PFSK-1 (cell line): ENCODE measurements at regions not wholly inside any gene's neighbourhood (a gene's known extent, or its start where the extent isn't known, plus 50 kb on each side); places are given as distances from the start of the nearest gene placed in this dataset.

Experiments used
- POLR2AphosphoS5 ChIP-seq: IDR thresholded peaks from 2 replicates; pipeline ENCODE4 v1.6.1; 2012; ENCODE audit warnings: low read depth, mild to moderate bottlenecking, control low read depth, low read length, moderate library complexity
- SIN3A ChIP-seq: IDR thresholded peaks from 2 replicates; pipeline ENCODE4 v1.6.1; 2012; ENCODE audit warnings: mild to moderate bottlenecking, low read length, moderate library complexity, borderline replicate concordance; ENCODE audit not compliant: insufficient read depth
- TAF1 ChIP-seq: IDR thresholded peaks from 2 replicates; pipeline ENCODE4 v1.6.1; 2012; ENCODE audit warnings: low read length, control low read depth, borderline replicate concordance; ENCODE audit not compliant: insufficient read depth
- TF ChIP-seq, protein P1 (sequence below), 2 experiments: IDR thresholded peaks; 2 replicates each; pipeline versions ENCODE4 v1.6.1 to v1.8.0; 2011 to 2012; ENCODE audit warnings: low read depth in 2 of 2, low read length in 2 of 2, control low read depth in 1 of 2, inconsistent platforms in 1 of 2, mild to moderate bottlenecking in 1 of 2, moderate library complexity in 1 of 2; ENCODE audit not compliant: insufficient read depth in 1 of 2

DNA sequence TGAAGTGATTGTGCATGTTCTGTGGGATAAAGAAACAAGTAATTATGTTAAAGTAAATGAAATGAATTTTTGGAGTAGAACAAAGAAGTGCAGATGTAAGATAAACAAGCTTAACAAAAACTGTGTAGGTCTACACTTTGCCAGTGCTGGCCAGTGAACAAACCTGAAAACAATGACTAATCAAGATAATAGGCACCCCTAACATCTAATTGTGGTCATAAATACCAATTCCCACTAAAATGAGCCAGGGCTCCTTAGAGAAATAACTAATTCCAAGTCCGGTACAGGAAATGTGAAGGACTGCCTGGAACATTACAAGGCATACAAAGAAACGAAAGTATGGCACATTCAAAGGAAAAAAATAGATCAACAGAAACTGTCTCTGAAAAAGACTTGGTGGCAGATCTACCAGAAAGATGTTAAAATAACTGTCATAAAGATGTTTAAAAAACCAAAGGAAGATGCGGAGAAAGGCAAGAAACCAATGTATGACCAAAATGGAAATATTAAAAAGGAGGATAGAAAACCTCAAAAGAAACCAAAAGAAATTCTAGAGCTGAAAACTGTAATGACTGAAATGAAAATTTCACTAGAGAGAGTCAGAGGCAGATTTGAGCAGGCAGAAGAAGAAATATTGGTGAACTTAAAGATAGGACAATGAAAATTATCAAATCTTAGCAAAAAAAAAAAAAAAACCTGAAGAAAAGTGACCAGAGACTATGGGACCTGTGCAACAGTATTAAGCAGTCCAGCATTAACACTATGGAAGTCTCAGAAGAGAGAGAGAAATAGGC, 94.7 kb upstream of the SLC66A3 start:
- TF ChIP-seq, protein P1, sequence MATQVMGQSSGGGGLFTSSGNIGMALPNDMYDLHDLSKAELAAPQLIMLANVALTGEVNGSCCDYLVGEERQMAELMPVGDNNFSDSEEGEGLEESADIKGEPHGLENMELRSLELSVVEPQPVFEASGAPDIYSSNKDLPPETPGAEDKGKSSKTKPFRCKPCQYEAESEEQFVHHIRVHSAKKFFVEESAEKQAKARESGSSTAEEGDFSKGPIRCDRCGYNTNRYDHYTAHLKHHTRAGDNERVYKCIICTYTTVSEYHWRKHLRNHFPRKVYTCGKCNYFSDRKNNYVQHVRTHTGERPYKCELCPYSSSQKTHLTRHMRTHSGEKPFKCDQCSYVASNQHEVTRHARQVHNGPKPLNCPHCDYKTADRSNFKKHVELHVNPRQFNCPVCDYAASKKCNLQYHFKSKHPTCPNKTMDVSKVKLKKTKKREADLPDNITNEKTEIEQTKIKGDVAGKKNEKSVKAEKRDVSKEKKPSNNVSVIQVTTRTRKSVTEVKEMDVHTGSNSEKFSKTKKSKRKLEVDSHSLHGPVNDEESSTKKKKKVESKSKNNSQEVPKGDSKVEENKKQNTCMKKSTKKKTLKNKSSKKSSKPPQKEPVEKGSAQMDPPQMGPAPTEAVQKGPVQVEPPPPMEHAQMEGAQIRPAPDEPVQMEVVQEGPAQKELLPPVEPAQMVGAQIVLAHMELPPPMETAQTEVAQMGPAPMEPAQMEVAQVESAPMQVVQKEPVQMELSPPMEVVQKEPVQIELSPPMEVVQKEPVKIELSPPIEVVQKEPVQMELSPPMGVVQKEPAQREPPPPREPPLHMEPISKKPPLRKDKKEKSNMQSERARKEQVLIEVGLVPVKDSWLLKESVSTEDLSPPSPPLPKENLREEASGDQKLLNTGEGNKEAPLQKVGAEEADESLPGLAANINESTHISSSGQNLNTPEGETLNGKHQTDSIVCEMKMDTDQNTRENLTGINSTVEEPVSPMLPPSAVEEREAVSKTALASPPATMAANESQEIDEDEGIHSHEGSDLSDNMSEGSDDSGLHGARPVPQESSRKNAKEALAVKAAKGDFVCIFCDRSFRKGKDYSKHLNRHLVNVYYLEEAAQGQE (IDR thresholded peaks at IDR 0.05; ENCODE audit: insufficient read depth in 1 of 2, low read depth in 2 of 2, low read length in 2 of 2): no peak
- TF ChIP-seq POLR2AphosphoS5 (no peak), SIN3A (no peak), TAF1 (no peak)
